Liver (tissue), 8 donors: ENCODE measurements at regions not wholly inside any gene's neighbourhood (a gene's known extent, or its start where the extent isn't known, plus 50 kb on each side); places are given as distances from the start of the nearest gene placed in this dataset.

Experiments
- DNase-seq: peaks from one replicate; pipeline ENCODE4 v3.0.0-alpha.2; 2017; ENCODE audit warnings: low spot score
- H3K27ac ChIP-seq, 2 donors: one replicate each; pipeline ENCODE4 v1.7.0; 2013; ENCODE audit warnings: inconsistent platforms in 2 of 2, low read length in 2 of 2, control low read depth in 1 of 2, low read depth in 1 of 2, mild to moderate bottlenecking in 1 of 2
- H3K27me3 ChIP-seq, 4 donors: one replicate each; pipeline versions ENCODE4 v1.6.1 to v1.7.0; 2013; ENCODE audit warnings: low read length in 3 of 4, inconsistent platforms in 1 of 4, mild to moderate bottlenecking in 1 of 4, moderate library complexity in 1 of 4; ENCODE audit not compliant: control insufficient read depth in 4 of 4, insufficient read depth in 4 of 4
- H3K36me3 ChIP-seq, 4 donors: one replicate each; pipeline versions ENCODE4 v1.6.1 to v1.7.0; 2013; ENCODE audit warnings: low read length in 3 of 4, mild to moderate bottlenecking in 3 of 4, low read depth in 1 of 4, moderate library complexity in 1 of 4; ENCODE audit not compliant: control insufficient read depth in 4 of 4, insufficient read depth in 3 of 4
- H3K4me1 ChIP-seq, 4 donors: one replicate each; pipeline versions ENCODE4 v1.6.1 to v1.7.0; 2013; ENCODE audit warnings: low read length in 3 of 4, mild to moderate bottlenecking in 3 of 4, moderate library complexity in 1 of 4; ENCODE audit not compliant: control insufficient read depth in 4 of 4, insufficient read depth in 4 of 4
- H3K4me3 ChIP-seq, 3 donors: one replicate each; pipeline versions ENCODE4 v1.6.1 to v1.7.0; 2013; ENCODE audit warnings: low read length in 3 of 3, control low read depth in 1 of 3, low read depth in 1 of 3, mild to moderate bottlenecking in 1 of 3
- H3K9ac ChIP-seq, 2 donors: one replicate each; pipeline ENCODE4 v1.7.0; 2013; ENCODE audit warnings: low read length in 2 of 2, mild to moderate bottlenecking in 2 of 2, moderate library complexity in 2 of 2, control low read depth in 1 of 2, low read depth in 1 of 2
- H3K9me3 ChIP-seq, 4 donors: one replicate each; pipeline versions ENCODE4 v1.6.1 to v1.7.0; 2013; ENCODE audit warnings: low read length in 3 of 4; ENCODE audit not compliant: control insufficient read depth in 4 of 4
- EGR1 ChIP-seq, 2 donors: IDR thresholded peaks; 2 replicates each; pipeline ENCODE4 v1.6.1; 2016 to 2018; ENCODE audit warnings: antibody characterized with exemption in 2 of 2, low read depth in 2 of 2
- FOXA1 ChIP-seq: IDR thresholded peaks from 2 replicates; pipeline ENCODE4 v1.6.1; 2016; ENCODE audit warnings: antibody characterized with exemption
- GABPA ChIP-seq, 2 donors: IDR thresholded peaks in 1 of 2; conservative IDR thresholded peaks in 1 of 2; 2 replicates each; pipeline ENCODE4 v1.6.1; 2016; ENCODE audit warnings: antibody characterized with exemption in 2 of 2, mild to moderate bottlenecking in 1 of 2, moderate library complexity in 1 of 2
- HNF4A ChIP-seq, 2 donors: conservative IDR thresholded peaks; 2 replicates each; pipeline ENCODE4 v1.6.1; 2016; ENCODE audit warnings: antibody characterized with exemption in 2 of 2, mild to moderate bottlenecking in 2 of 2
- JUND ChIP-seq, 2 donors: IDR thresholded peaks; 2 replicates each; pipeline ENCODE4 v1.6.1; 2016; ENCODE audit warnings: antibody characterized with exemption in 2 of 2
- NR2F2 ChIP-seq: IDR thresholded peaks from 2 replicates; pipeline ENCODE4 v1.6.1; 2016; ENCODE audit warnings: antibody characterized with exemption
- RAD21 ChIP-seq, 2 donors: IDR thresholded peaks; 2 replicates each; pipeline ENCODE4 v1.6.1; 2016; ENCODE audit warnings: antibody characterized with exemption in 2 of 2, mild to moderate bottlenecking in 2 of 2
- RXRA ChIP-seq, 2 donors: IDR thresholded peaks; 2 replicates each; pipeline ENCODE4 v1.6.1; 2017 to 2018; ENCODE audit warnings: antibody characterized with exemption in 2 of 2, mild to moderate bottlenecking in 1 of 2
- SP1 ChIP-seq: IDR thresholded peaks from 2 replicates; pipeline ENCODE4 v1.6.1; 2018; ENCODE audit warnings: antibody characterized with exemption, mild to moderate bottlenecking
- TAF1 ChIP-seq: conservative IDR thresholded peaks from 2 replicates; pipeline ENCODE4 v1.6.1; 2016; ENCODE audit warnings: antibody characterized with exemption, mild to moderate bottlenecking
- YY1 ChIP-seq: IDR thresholded peaks from 2 replicates; pipeline ENCODE4 v1.6.1; 2016; ENCODE audit warnings: antibody characterized with exemption, mild to moderate bottlenecking
- ZBTB33 ChIP-seq: IDR thresholded peaks from 2 replicates; pipeline ENCODE4 v1.6.1; 2016; ENCODE audit warnings: antibody characterized with exemption
- WGBS: extraction: QIAGEN DNeasy Blood & Tissue Kit; methylation state at CpG from one replicate; pipeline ENCODE4 v1.1.7; 2013; 5-methylcytosine and 5-hydroxymethylcytosine counted together
- TF ChIP-seq, protein P1 (sequence below): IDR thresholded peaks from 2 replicates; pipeline ENCODE4 v1.6.1; 2016; ENCODE audit warnings: antibody characterized with exemption, mild to moderate bottlenecking
- TF ChIP-seq, protein P2 (sequence below): fragments of 150-350 bp; IDR thresholded peaks from 2 replicates; pipeline ENCODE4 v1.5.1; 2017; ENCODE audit warnings: improper control_type of control experiment, low read depth, low read length; ENCODE audit not compliant: missing input control
- TF ChIP-seq, protein P3 (sequence below): IDR thresholded peaks from 2 replicates; pipeline ENCODE4 v1.6.1; 2016; ENCODE audit warnings: antibody characterized with exemption
- TF ChIP-seq, protein P4 (sequence below): IDR thresholded peaks from 2 replicates; pipeline ENCODE4 v1.6.1; 2016; ENCODE audit warnings: antibody characterized with exemption
- donor health status: healthy.
- donor health status: healthy.
- donor health status: healthy.
- donor health status: healthy.
- donor health status: healthy.

DNA sequence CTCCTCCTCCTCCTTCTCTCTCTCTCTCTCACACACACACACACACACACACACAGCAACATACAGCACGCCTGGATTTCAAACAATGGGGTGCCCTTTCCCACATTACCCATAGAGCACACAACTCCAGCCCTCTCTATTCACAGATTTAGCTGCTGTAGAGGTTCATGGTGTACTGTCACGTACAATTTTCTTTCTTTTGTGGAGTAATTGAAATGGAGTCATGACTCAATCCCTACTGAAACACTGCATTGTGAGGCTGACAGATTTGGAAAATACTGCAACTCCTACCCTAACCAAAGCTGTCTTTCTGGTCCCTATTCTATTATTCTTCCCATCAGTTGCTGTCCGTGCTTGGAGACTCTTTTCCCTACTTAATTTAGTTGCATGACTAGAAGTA lies 166.9 kb downstream of the EDN1 start:
- no peak overlapping the region for H3K27ac ChIP-seq
- no peaks in the 10 kb centered on the region for H3K36me3 ChIP-seq
- H3K9me3 ChIP-seq = peaks cover 0 to 5% (median 2%) of the 10 kb centered on the region in 4 donors
- WGBS = 91% methylated on average over 3 of the region's 3 CpGs
- H3K4me3 ChIP-seq = no peak overlapping the region
- no peak overlapping the region for H3K9ac ChIP-seq
- DNase-seq = no peak
- no peaks in the 10 kb centered on the region for H3K27me3 ChIP-seq
- TF ChIP-seq, protein P1, sequence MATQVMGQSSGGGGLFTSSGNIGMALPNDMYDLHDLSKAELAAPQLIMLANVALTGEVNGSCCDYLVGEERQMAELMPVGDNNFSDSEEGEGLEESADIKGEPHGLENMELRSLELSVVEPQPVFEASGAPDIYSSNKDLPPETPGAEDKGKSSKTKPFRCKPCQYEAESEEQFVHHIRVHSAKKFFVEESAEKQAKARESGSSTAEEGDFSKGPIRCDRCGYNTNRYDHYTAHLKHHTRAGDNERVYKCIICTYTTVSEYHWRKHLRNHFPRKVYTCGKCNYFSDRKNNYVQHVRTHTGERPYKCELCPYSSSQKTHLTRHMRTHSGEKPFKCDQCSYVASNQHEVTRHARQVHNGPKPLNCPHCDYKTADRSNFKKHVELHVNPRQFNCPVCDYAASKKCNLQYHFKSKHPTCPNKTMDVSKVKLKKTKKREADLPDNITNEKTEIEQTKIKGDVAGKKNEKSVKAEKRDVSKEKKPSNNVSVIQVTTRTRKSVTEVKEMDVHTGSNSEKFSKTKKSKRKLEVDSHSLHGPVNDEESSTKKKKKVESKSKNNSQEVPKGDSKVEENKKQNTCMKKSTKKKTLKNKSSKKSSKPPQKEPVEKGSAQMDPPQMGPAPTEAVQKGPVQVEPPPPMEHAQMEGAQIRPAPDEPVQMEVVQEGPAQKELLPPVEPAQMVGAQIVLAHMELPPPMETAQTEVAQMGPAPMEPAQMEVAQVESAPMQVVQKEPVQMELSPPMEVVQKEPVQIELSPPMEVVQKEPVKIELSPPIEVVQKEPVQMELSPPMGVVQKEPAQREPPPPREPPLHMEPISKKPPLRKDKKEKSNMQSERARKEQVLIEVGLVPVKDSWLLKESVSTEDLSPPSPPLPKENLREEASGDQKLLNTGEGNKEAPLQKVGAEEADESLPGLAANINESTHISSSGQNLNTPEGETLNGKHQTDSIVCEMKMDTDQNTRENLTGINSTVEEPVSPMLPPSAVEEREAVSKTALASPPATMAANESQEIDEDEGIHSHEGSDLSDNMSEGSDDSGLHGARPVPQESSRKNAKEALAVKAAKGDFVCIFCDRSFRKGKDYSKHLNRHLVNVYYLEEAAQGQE = no peak
- TF ChIP-seq RXRA (IDR thresholded peaks at IDR 0.05) = no peak
- TF ChIP-seq NR2F2 = no peak
- TF ChIP-seq, protein P2, sequence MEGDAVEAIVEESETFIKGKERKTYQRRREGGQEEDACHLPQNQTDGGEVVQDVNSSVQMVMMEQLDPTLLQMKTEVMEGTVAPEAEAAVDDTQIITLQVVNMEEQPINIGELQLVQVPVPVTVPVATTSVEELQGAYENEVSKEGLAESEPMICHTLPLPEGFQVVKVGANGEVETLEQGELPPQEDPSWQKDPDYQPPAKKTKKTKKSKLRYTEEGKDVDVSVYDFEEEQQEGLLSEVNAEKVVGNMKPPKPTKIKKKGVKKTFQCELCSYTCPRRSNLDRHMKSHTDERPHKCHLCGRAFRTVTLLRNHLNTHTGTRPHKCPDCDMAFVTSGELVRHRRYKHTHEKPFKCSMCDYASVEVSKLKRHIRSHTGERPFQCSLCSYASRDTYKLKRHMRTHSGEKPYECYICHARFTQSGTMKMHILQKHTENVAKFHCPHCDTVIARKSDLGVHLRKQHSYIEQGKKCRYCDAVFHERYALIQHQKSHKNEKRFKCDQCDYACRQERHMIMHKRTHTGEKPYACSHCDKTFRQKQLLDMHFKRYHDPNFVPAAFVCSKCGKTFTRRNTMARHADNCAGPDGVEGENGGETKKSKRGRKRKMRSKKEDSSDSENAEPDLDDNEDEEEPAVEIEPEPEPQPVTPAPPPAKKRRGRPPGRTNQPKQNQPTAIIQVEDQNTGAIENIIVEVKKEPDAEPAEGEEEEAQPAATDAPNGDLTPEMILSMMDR = no peak
- no peaks in the 10 kb centered on the region for H3K4me1 ChIP-seq

DNA sequence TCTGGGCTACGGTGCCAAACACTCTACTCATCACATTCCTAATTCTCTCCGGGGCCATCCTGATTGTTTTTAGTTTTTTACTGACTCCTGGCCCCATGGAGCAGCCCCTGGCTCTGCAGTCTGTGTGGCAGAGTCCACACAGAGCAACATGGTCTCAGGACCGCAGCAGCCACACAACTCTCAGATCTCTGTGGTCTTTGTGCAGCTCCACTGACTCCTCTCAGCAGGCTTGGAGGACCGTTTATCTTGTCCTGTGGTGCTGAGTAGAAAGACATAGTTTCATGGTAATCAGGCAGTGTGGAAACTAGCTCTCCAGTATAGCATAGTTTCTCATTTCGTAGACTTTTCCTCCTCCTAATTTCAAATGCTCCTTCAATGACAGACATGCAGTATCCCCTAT lies 168.4 kb downstream of the EDN1 start:
- no peak overlapping the region for H3K27ac ChIP-seq
- H3K9me3 ChIP-seq = peaks cover 0 to 3% (median 2%) of the 10 kb centered on the region in 4 donors
- no peaks in the 10 kb centered on the region for H3K27me3 ChIP-seq
- no peaks in the 10 kb centered on the region for H3K4me1 ChIP-seq
- TF ChIP-seq EGR1 (IDR thresholded peaks at IDR 0.05; ENCODE audit: low read depth in 2 of 2) = no peak
- TF ChIP-seq, protein P3, sequence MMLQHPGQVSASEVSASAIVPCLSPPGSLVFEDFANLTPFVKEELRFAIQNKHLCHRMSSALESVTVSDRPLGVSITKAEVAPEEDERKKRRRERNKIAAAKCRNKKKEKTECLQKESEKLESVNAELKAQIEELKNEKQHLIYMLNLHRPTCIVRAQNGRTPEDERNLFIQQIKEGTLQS = no peak
- TF ChIP-seq, protein P4, sequence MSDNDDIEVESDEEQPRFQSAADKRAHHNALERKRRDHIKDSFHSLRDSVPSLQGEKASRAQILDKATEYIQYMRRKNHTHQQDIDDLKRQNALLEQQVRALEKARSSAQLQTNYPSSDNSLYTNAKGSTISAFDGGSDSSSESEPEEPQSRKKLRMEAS = no peak
- no peak for TF ChIP-seq GABPA (IDR thresholded peaks at IDR 0.05 in 1 of 2, conservative IDR thresholded peaks at IDR 0.05 in 1 of 2)
- TF ChIP-seq RAD21 (IDR thresholded peaks at IDR 0.05) = no peak
- TF ChIP-seq TAF1 = no peak
- no peak for TF ChIP-seq NR2F2
- no peak for TF ChIP-seq ZBTB33
- TF ChIP-seq, protein P1 = no peak
- TF ChIP-seq RXRA (IDR thresholded peaks at IDR 0.05) = no peak
- no peak for TF ChIP-seq YY1
- TF ChIP-seq SP1 = no peak
- no peak for TF ChIP-seq JUND (IDR thresholded peaks at IDR 0.05)
- TF ChIP-seq, protein P2 = no peak
- no peak for TF ChIP-seq HNF4A (conservative IDR thresholded peaks at IDR 0.05)
- no peak for TF ChIP-seq FOXA1
- DNase-seq = no peak
- no peaks in the 10 kb centered on the region for H3K36me3 ChIP-seq
- no peak overlapping the region for H3K9ac ChIP-seq
- 77% methylated on average over 5 of the region's 5 CpGs for WGBS
- H3K4me3 ChIP-seq = no peak overlapping the region
